ENCODE measurements at regions not wholly inside any gene's neighbourhood (a gene's known extent, or its start where the extent isn't known, plus 50 kb on each side); places are given as distances from the start of the nearest gene placed in this dataset.

- Histone ChIP-seq H3K9me3 (ENCODE audit: control insufficient read depth in 4 of 4, insufficient read depth in 3 of 4, low read length in 3 of 4) (no peaks in the 10 kb centered on the region), H3K9ac (ENCODE audit: insufficient read depth in 1 of 2, low read length in 2 of 2) (no peak overlapping the region), H3K4me1 (ENCODE audit: control insufficient read depth in 5 of 5, insufficient read depth in 5 of 5, low read length in 5 of 5) (peaks cover 0 to 6% (median 0%) of the 10 kb centered on the region in 5 donors), H3K27ac (ENCODE audit: low read depth in 1 of 2, low read length in 1 of 2) (no peak overlapping the region), H3K4me3 (no peak overlapping the region), H3K36me3 (ENCODE audit: control insufficient read depth in 4 of 4, insufficient read depth in 4 of 4, low read length in 4 of 4) (no peaks in the 10 kb centered on the region), H3K27me3 (ENCODE audit: control insufficient read depth in 3 of 3, insufficient read depth in 3 of 3, low read length in 2 of 3) (no peaks in the 10 kb centered on the region)
- TF ChIP-seq CTCF (IDR thresholded peaks at IDR 0.05; ENCODE audit: control extremely low read depth, extremely low read depth) = no peak
- DNase-seq (no peak), ATAC-seq (ENCODE audit: insufficient read depth, low FRiP score) (no peak)
- WGBS, 2 donors = 43 to 61% methylated on average over 3 of the region's 3 CpGs
Observed at GRCh38 chr6:54698974-54699373, 147.6 kb upstream of the FAM83B start.

GRCh38 chr6:54700158-54700557 lies 146.4 kb upstream of the FAM83B start:
- no peak for TF ChIP-seq CTCF (IDR thresholded peaks at IDR 0.05; ENCODE audit: control extremely low read depth, extremely low read depth)
- WGBS, 2 donors = 75 to 88% methylated on average over 2 of the region's 2 CpGs
- ATAC-seq (ENCODE audit: insufficient read depth, low FRiP score) = no peak
- no peaks in the 10 kb centered on the region for H3K9me3 ChIP-seq (ENCODE audit: control insufficient read depth in 4 of 4, insufficient read depth in 3 of 4, low read length in 3 of 4)
- no peak overlapping the region for H3K9ac ChIP-seq (ENCODE audit: insufficient read depth in 1 of 2, low read length in 2 of 2)
- H3K4me3 ChIP-seq = no peak overlapping the region
- DNase-seq = no peak
- peaks cover 0 to 6% (median 0%) of the 10 kb centered on the region in 5 donors for H3K4me1 ChIP-seq (ENCODE audit: control insufficient read depth in 5 of 5, insufficient read depth in 5 of 5, low read length in 5 of 5)
- no peak overlapping the region for H3K27ac ChIP-seq (ENCODE audit: low read depth in 1 of 2, low read length in 1 of 2)
- no peaks in the 10 kb centered on the region for H3K27me3 ChIP-seq (ENCODE audit: control insufficient read depth in 3 of 3, insufficient read depth in 3 of 3, low read length in 2 of 3)
- no peaks in the 10 kb centered on the region for H3K36me3 ChIP-seq (ENCODE audit: control insufficient read depth in 4 of 4, insufficient read depth in 4 of 4, low read length in 4 of 4)

- no peak for ATAC-seq (ENCODE audit: insufficient read depth, low FRiP score)
- H3K4me3 ChIP-seq = no peak overlapping the region
Observed at GRCh38 chr6:54702772-54703171, 143.8 kb upstream of the FAM83B start.

More at GRCh38 chr6:54702772-54703171, 143.8 kb upstream of the FAM83B start:
- Histone ChIP-seq H3K36me3 (ENCODE audit: control insufficient read depth in 4 of 4, insufficient read depth in 4 of 4, low read length in 4 of 4) (no peaks in the 10 kb centered on the region), H3K4me1 (ENCODE audit: control insufficient read depth in 5 of 5, insufficient read depth in 5 of 5, low read length in 5 of 5) (peaks cover 0 to 6% (median 0%) of the 10 kb centered on the region in 5 donors), H3K27me3 (ENCODE audit: control insufficient read depth in 3 of 3, insufficient read depth in 3 of 3, low read length in 2 of 3) (no peaks in the 10 kb centered on the region), H3K9ac (ENCODE audit: insufficient read depth in 1 of 2, low read length in 2 of 2) (no peak overlapping the region), H3K27ac (ENCODE audit: low read depth in 1 of 2, low read length in 1 of 2) (no peak overlapping the region), H3K9me3 (ENCODE audit: control insufficient read depth in 4 of 4, insufficient read depth in 3 of 4, low read length in 3 of 4) (no peaks in the 10 kb centered on the region)
- no peak for TF ChIP-seq CTCF (IDR thresholded peaks at IDR 0.05; ENCODE audit: control extremely low read depth, extremely low read depth)
- DNase-seq = no peak
- WGBS, 2 donors = 80 to 86% methylated on average over 3 of the region's 3 CpGs
